H1 (cell line): ENCODE measurements at regions not wholly inside any gene's neighbourhood (a gene's known extent, or its start where the extent isn't known, plus 50 kb on each side); places are given as distances from the start of the nearest gene placed in this dataset.

ENCODE experiments used
- CTCF ChIA-PET: fragments of 300-600 bp; sonication (Branson Sonifier 250); formaldehyde crosslinking; loops from one replicate; lab custom pipeline; 2021; ENCODE audit not compliant: partially characterized antibody; lab: Charles Lee
- POLR2A ChIA-PET: fragments of 300-600 bp; sonication (Branson Sonifier 250); formaldehyde crosslinking; loops from one replicate; lab custom pipeline; 2021; ENCODE audit warnings: inconsistent platforms; ENCODE audit not compliant: partially characterized antibody; lab: Charles Lee
- DNase-seq, 2 experiments: peaks; one replicate each; pipeline versions ENCODE4 v3.0.0 to v3.0.0-alpha.2; 2010 to 2022; ENCODE audit warnings: low spot score in 2 of 2, low read depth in 1 of 2, mixed read lengths in 1 of 2
- FAIRE-seq: peaks from 2 replicates; lab custom pipeline; 2011; peaks lifted over from hg19 to GRCh38; lab: Jason Lieb, UNC
- H2AFZ ChIP-seq: 2 replicates; pipeline ENCODE4 v1.8.1; 2012; ENCODE audit warnings: low read length, inconsistent platforms
- H2AK5ac ChIP-seq: 2 replicates; pipeline ENCODE4 v1.6.1; 2013; ENCODE audit warnings: low read depth, low read length
- H2BK120ac ChIP-seq: replicated peaks from 2 replicates; pipeline ENCODE3; 2013; ENCODE audit warnings: low read depth, low read length, inconsistent platforms
- H2BK12ac ChIP-seq: 2 replicates; pipeline ENCODE4 v1.6.1; 2013; ENCODE audit warnings: low read depth, low read length
- H2BK15ac ChIP-seq: 2 replicates; pipeline ENCODE4 v1.6.1; 2013; ENCODE audit warnings: low read length
- H2BK20ac ChIP-seq: 2 replicates; pipeline ENCODE4 v1.6.1; 2013; ENCODE audit warnings: low read length
- H2BK5ac ChIP-seq: 2 replicates; pipeline ENCODE4 v1.6.1; 2013; ENCODE audit warnings: low read depth, low read length
- H3K14ac ChIP-seq: 2 replicates; pipeline ENCODE4 v1.6.1; 2013; ENCODE audit warnings: inconsistent platforms; ENCODE audit not compliant: insufficient read length
- H3K18ac ChIP-seq: 2 replicates; pipeline ENCODE4 v1.6.1; 2013; ENCODE audit warnings: low read length; ENCODE audit errors: extremely low read depth
- H3K23ac ChIP-seq: 2 replicates; pipeline ENCODE4 v1.6.1; 2013; ENCODE audit warnings: inconsistent platforms; ENCODE audit not compliant: insufficient read length
- H3K23me2 ChIP-seq: 2 replicates; pipeline ENCODE4 v1.6.1; 2013; ENCODE audit warnings: low read depth, low read length
- H3K27ac ChIP-seq: 2 replicates; pipeline ENCODE4 v1.6.1; 2011; ENCODE audit warnings: low read depth, low read length, inconsistent platforms
- H3K27me3 ChIP-seq, 4 experiments: replicated peaks in 1 of 4; 1 replicate in 1 of 4; 2 replicates in 3 of 4; pipeline versions ENCODE4 v1.6.1 to v1.8.1; 2011 to 2013; ENCODE audit warnings: low read length in 3 of 4, mild to moderate bottlenecking in 3 of 4, inconsistent platforms in 2 of 4, mixed read lengths in 2 of 4, moderate library complexity in 1 of 4; ENCODE audit not compliant: control insufficient read depth in 3 of 4, insufficient read depth in 3 of 4; ENCODE audit errors: extremely low read depth in 1 of 4
- H3K36me3 ChIP-seq, 4 experiments: 2 replicates each; pipeline versions ENCODE4 v1.6.1 to v1.8.1; 2011 to 2013; ENCODE audit warnings: mild to moderate bottlenecking in 4 of 4, low read length in 3 of 4, moderate library complexity in 2 of 4, control low read depth in 1 of 4, inconsistent platforms in 1 of 4; ENCODE audit not compliant: insufficient read depth in 4 of 4, control insufficient read depth in 2 of 4
- H3K4ac ChIP-seq: replicated peaks from 2 replicates; pipeline ENCODE3; 2013; ENCODE audit warnings: low read length, low read depth, mixed read lengths, inconsistent platforms; ENCODE audit not compliant: insufficient read length
- H3K4me1 ChIP-seq, 4 experiments: replicated peaks in 1 of 4; 1 replicate in 1 of 4; 2 replicates in 3 of 4; pipeline versions ENCODE4 v1.6.1 to v1.8.1; 2011 to 2013; ENCODE audit warnings: low read length in 3 of 4, inconsistent platforms in 2 of 4, mixed read lengths in 1 of 4; ENCODE audit not compliant: insufficient read depth in 4 of 4, control insufficient read depth in 3 of 4
- H3K4me2 ChIP-seq, 2 experiments: 2 replicates each; pipeline versions ENCODE4 v1.6.1 to v1.8.1; 2011 to 2013; ENCODE audit warnings: low read depth in 2 of 2, low read length in 2 of 2, control low read depth in 1 of 2, inconsistent platforms in 1 of 2, mild to moderate bottlenecking in 1 of 2; ENCODE audit not compliant: insufficient read depth in 1 of 2
- H3K4me3 ChIP-seq, 4 experiments: fragments of 200-600, 300-600 bp in 1 of 4; sonication (generic), shearing (Covaris generic), sonication (Bioruptor Twin) in 1 of 4; 2 replicates each; pipeline versions ENCODE4 v1.5.1 to v1.8.1; 2011 to 2016; ENCODE audit warnings: low read length in 4 of 4, low read depth in 3 of 4, control low read depth in 2 of 4, inconsistent platforms in 2 of 4, mild to moderate bottlenecking in 2 of 4, mixed read lengths in 1 of 4, moderate library complexity in 1 of 4; ENCODE audit not compliant: insufficient read depth in 2 of 4; ENCODE audit errors: extremely low read depth in 1 of 4
- H3K56ac ChIP-seq: replicated peaks from 2 replicates; pipeline ENCODE3; 2013; ENCODE audit warnings: low read depth, mild to moderate bottlenecking, mixed read lengths, low read length, inconsistent platforms; ENCODE audit not compliant: insufficient read length
- H3K79me1 ChIP-seq: 2 replicates; pipeline ENCODE4 v1.6.1; 2013; ENCODE audit warnings: low read depth, low read length, control low read depth
- H3K79me2 ChIP-seq, 2 experiments: 2 replicates each; pipeline versions ENCODE4 v1.6.1 to v1.8.1; 2012 to 2013; ENCODE audit warnings: low read length in 2 of 2, mild to moderate bottlenecking in 2 of 2, inconsistent platforms in 1 of 2; ENCODE audit not compliant: insufficient read depth in 2 of 2, control insufficient read depth in 1 of 2
- H3K9ac ChIP-seq, 4 experiments: replicated peaks in 1 of 4; 1 replicate in 1 of 4; 2 replicates in 3 of 4; pipeline versions ENCODE4 v1.6.1 to v1.8.1; 2011 to 2013; ENCODE audit warnings: low read depth in 3 of 4, low read length in 3 of 4, control low read depth in 2 of 4, mild to moderate bottlenecking in 2 of 4, moderate library complexity in 2 of 4, inconsistent platforms in 1 of 4; ENCODE audit errors: extremely low read depth in 1 of 4
- H3K9me3 ChIP-seq, 2 experiments: 2 replicates each; pipeline versions ENCODE4 v1.6.1 to v1.8.1; 2012 to 2013; ENCODE audit warnings: mild to moderate bottlenecking in 2 of 2, moderate library complexity in 2 of 2, control low read depth in 1 of 2, inconsistent platforms in 1 of 2, low read depth in 1 of 2, low read length in 1 of 2, mixed read lengths in 1 of 2; ENCODE audit not compliant: insufficient read depth in 2 of 2
- H4K20me1 ChIP-seq, 2 experiments: replicated peaks in 1 of 2; 2 replicates each; pipeline versions ENCODE3 to v1.8.1; 2011 to 2013; ENCODE audit warnings: inconsistent platforms in 2 of 2, low read length in 2 of 2, mild to moderate bottlenecking in 1 of 2; ENCODE audit not compliant: insufficient read depth in 2 of 2, control insufficient read depth in 1 of 2
- H4K5ac ChIP-seq: 2 replicates; pipeline ENCODE4 v1.6.1; 2013; ENCODE audit warnings: low read length, low read depth, mixed read lengths, inconsistent platforms; ENCODE audit not compliant: insufficient read length
- H4K8ac ChIP-seq: 2 replicates; pipeline ENCODE4 v1.8.0; 2013; ENCODE audit warnings: mild to moderate bottlenecking, moderate library complexity, low read length, inconsistent platforms; ENCODE audit not compliant: insufficient read depth; ENCODE audit errors: extremely low read depth
- H4K91ac ChIP-seq: replicated peaks from 2 replicates; pipeline ENCODE3; 2013; ENCODE audit warnings: low read length, mixed read lengths, inconsistent platforms; ENCODE audit not compliant: insufficient read length
- BRCA1 ChIP-seq: IDR thresholded peaks from 2 replicates; pipeline ENCODE4 v1.6.1; 2012; ENCODE audit warnings: low read depth, low read length, improper control_type of control experiment
- CEBPB ChIP-seq: IDR thresholded peaks from 2 replicates; pipeline ENCODE4 v1.6.1; 2012; ENCODE audit warnings: low read depth, low read length
- CHD1 ChIP-seq: IDR thresholded peaks from 2 replicates; pipeline ENCODE4 v1.6.1; 2012; ENCODE audit warnings: low read depth, low read length, improper control_type of control experiment
- HDAC2 ChIP-seq, 2 experiments: fragments of 300-600 bp in 1 of 2; sonication (generic) in 1 of 2; IDR thresholded peaks; 2 replicates each; pipeline ENCODE4 v1.6.1; 2011 to 2012; ENCODE audit warnings: low read depth in 2 of 2, low read length in 2 of 2, mild to moderate bottlenecking in 2 of 2, moderate library complexity in 2 of 2, borderline replicate concordance in 1 of 2, inconsistent platforms in 1 of 2
- KDM5A ChIP-seq: fragments of 200-600 bp; IDR thresholded peaks from 2 replicates; pipeline ENCODE4 v1.7.1; 2012; ENCODE audit warnings: mild to moderate bottlenecking, low read length, inconsistent platforms, mixed read lengths
- RBBP5 ChIP-seq: IDR thresholded peaks from 2 replicates; pipeline ENCODE4 v1.7.1; 2012; ENCODE audit warnings: low read depth, mild to moderate bottlenecking, inconsistent platforms, low read length, moderate library complexity, borderline replicate concordance
- RFX5 ChIP-seq: IDR thresholded peaks from 2 replicates; pipeline ENCODE4 v1.6.1; 2011; ENCODE audit warnings: low read depth, low read length, improper control_type of control experiment, borderline replicate concordance
- SP1 ChIP-seq: IDR thresholded peaks from 2 replicates; pipeline ENCODE4 v1.6.1; 2011; ENCODE audit warnings: low read depth, low read length
- WGBS, 2 experiments: shearing (Covaris generic) in 1 of 2; methylation state at CpG; one replicate each; pipeline versions ENCODE4 v1.1.6 to v1.1.7; 2013 to 2015; ENCODE audit warnings: low lambda C conversion rate in 2 of 2, mixed read lengths in 2 of 2, inconsistent platforms in 1 of 2, low coverage in 1 of 2, missing lambda C conversion rate in 1 of 2; ENCODE audit not compliant: insufficient replicate concordance in 2 of 2, insufficient coverage in 1 of 2, insufficient read length in 1 of 2; ENCODE audit errors: extremely low coverage in 1 of 2, missing lambda C conversion rate in 1 of 2; 5-methylcytosine and 5-hydroxymethylcytosine counted together
- TF ChIP-seq, protein P1 (sequence below): IDR thresholded peaks from 2 replicates; pipeline ENCODE4 v1.6.1; 2012; ENCODE audit warnings: low read length, inconsistent platforms
- TF ChIP-seq, protein P2 (sequence below): IDR thresholded peaks from 2 replicates; pipeline ENCODE4 v1.6.1; 2012; ENCODE audit warnings: inconsistent platforms

DNA sequence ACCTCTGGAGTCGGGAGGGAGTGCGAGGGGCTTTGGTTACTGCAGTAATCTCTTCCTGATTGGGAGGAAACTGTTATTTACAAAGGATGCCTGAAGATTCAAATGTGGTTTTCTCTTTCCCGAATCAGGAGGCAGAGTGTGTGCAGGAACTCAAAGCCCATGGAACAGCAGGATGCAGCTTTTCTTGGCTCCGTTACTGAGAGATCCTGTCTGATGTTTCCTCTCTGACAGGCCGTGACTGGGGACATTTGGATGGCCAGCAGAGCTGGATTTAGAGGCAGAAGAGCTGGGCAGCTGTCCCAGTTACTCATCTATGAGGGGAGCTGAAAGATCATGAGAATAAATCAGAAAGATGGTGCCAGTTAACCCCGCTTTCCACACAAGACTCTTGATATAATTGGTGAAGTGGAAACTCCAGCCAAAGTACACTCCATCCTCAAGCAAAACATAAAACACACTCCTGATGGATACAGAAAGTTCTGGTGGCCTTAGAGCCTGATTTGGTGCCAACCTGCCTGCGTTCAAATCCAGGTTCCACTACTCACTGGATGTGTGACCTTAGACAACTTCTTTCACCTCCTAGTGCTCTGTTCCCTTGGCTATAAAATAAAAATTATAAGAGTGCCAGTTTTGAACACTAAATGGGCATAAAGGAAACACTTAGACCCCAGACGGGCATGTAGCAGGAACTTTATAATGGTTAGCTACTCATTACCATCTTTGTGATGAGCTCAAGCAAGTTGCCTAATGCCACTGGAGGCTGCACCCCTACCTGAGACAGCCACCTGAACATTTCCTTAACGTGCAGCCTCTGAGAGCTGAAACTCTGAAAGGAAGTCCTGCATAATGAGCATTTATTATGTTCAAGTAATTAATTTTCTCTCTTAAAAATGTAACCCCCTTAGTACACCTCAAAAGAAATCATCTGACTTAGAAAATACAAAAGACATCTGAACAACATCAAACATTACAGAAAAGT, 349.0 kb upstream of the GATB start:
- Histone ChIP-seq H4K20me1 (no peaks in the 10 kb centered on the region), H3K9ac (no peak overlapping the region), H4K5ac (no peak overlapping the region), H3K4me3 (no peak overlapping the region), H4K8ac (no peak overlapping the region), H3K27ac (no peak overlapping the region), H3K18ac (no peak overlapping the region), H3K23me2 (no peaks in the 10 kb centered on the region), H3K9me3 (no peaks in the 10 kb centered on the region), H3K56ac (no peak overlapping the region), H2BK20ac (no peak overlapping the region), H3K36me3 (no peaks in the 10 kb centered on the region), H3K4ac (no peak overlapping the region), H3K4me2 (no peak overlapping the region), H2BK15ac (no peak overlapping the region), H2AK5ac (no peak overlapping the region), H3K27me3 (no peaks in the 10 kb centered on the region), H3K14ac (no peak overlapping the region), H3K79me1 (no peaks in the 10 kb centered on the region), H3K23ac (no peak overlapping the region), H2BK120ac (no peak overlapping the region), H2BK5ac (no peak overlapping the region), H2BK12ac (no peak overlapping the region), H4K91ac (no peak overlapping the region), H2AFZ (no peak overlapping the region; the same call in 1 of the 2 replicates), H3K79me2 (no peaks in the 10 kb centered on the region), H3K4me1 (no peaks in the 10 kb centered on the region)
- POLR2A ChIA-PET = no interaction called here
- no peak for DNase-seq
- WGBS, 2 experiments = 90% methylated on average over 9 of the region's 9 CpGs; no CpG with 5 or more reads in 1 of the 2 experiments
- no peak for FAIRE-seq
- CTCF ChIA-PET = interaction anchor here (0.7 to 0.8 kb wide), 2 partner anchors 195 to 423 kb away, joined by 3 read pairs; no protein-coding TSS in a partner anchor
- TF ChIP-seq SP1 (no peak), RBBP5 (no peak), KDM5A (no peak), HDAC2 (IDR thresholded peaks at IDR 0.05; ENCODE audit: borderline replicate concordance in 1 of 2, low read depth in 2 of 2, low read length in 2 of 2) (no peak), CEBPB (no peak), RFX5 (no peak), CHD1 (no peak), BRCA1 (no peak)
- TF ChIP-seq, protein P1, sequence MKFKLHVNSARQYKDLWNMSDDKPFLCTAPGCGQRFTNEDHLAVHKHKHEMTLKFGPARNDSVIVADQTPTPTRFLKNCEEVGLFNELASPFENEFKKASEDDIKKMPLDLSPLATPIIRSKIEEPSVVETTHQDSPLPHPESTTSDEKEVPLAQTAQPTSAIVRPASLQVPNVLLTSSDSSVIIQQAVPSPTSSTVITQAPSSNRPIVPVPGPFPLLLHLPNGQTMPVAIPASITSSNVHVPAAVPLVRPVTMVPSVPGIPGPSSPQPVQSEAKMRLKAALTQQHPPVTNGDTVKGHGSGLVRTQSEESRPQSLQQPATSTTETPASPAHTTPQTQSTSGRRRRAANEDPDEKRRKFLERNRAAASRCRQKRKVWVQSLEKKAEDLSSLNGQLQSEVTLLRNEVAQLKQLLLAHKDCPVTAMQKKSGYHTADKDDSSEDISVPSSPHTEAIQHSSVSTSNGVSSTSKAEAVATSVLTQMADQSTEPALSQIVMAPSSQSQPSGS = no peak
- TF ChIP-seq, protein P2, sequence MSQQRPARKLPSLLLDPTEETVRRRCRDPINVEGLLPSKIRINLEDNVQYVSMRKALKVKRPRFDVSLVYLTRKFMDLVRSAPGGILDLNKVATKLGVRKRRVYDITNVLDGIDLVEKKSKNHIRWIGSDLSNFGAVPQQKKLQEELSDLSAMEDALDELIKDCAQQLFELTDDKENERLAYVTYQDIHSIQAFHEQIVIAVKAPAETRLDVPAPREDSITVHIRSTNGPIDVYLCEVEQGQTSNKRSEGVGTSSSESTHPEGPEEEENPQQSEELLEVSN = no peak
